Cerebellar nuclear complex (tissue), 1 donor: ENCODE measurements at regions not wholly inside any gene's neighbourhood (a gene's known extent, or its start where the extent isn't known, plus 50 kb on each side); places are given as distances from the start of the nearest gene placed in this dataset.
"Not testable (repeated sequence)": the region's sequence is repeated elsewhere in the genome, so short reads cannot be mapped to it uniquely, and the experiment has no call there.

Source experiments
- DNase-seq, 2 experiments: peaks; one replicate each; lab custom pipeline; 2025; lab: John Stamatoyannopoulos, UW

DNA sequence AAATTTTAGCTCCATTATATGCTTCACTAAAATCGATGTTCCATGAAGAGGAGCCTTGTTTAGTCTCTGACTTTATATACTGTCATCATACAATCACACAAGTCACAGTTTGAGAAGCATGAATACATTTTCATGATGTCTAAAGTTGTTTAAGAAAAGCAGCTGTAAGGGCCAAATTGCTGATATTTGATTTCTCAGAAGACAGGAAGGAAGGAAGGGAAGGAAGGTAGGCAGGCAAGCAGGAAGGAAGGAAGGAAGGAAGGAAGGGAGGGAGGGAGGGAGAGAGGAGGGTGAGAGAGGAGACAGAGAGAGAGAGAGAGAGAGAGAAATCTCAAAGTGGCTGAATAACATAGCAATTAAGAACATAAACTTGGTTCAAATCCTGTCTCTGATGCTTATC lies 153.7 kb downstream of the RTL9 start:
- DNase-seq: no peak

DNA sequence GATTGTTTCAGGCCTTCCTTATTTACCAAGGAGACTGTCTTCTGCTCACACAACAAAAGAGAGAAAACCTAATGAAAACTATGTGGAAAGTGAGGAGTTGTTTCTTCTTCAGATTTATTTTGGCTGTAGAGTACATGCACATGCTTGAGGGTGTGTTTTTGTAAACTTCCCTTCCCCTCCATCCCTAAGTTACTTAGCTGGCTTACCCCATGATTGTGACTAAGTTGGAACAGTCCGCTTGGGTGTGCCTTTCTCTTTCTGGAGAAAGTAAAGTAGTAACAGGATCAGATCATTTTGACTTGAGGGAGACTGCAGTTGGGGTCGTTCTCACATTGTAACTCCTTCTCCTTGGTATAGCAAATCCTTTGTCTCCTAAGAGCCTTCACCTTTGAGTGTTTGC lies 155.9 kb downstream of the RTL9 start:
- DNase-seq: no peak

DNA sequence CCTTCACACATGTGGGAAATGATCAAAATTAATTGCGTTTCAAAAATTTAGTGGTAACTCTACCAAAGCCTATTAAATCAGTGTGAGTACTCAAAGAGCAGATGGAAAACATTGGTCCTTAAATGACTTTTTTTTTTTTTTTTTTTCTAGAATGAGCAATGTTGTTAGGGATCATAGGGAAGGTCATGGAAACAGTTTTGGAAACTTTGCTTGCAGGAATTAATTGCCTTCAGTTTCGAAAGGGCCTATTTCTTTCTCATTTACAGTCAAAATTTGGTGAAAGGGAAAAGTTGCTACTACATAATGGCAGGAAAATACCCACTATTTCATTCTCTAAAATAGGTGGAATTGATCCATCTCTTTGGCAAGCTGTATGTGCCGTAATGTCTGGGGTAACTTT lies 160.9 kb downstream of the RTL9 start:
- no peak for DNase-seq

DNA sequence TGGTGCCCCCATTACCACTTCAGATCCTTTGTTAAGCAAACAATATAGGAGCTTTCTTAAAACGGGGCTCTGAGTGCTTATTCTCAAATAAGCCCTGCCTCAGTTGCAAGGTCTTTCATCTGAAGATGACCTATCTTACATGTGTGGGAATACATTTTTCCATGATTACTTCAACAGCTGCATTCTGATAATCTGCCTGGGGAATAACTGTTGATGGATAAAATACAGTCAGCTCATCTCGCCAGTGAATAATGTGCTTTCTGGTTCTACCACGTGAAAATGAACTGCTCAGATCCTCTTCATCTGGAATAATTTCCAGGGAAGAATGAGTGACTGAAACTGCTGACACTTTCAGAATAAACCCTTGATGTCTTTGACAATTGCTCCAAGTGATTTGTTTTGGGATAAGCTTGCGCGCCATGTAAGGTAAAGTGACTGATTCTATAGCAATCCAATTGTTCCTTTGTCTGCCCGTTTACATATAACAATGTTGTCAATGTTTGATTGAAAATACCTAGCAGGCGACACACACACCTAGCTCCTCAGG lies 161.3 kb downstream of the RTL9 start:
- DNase-seq: no peak

DNA sequence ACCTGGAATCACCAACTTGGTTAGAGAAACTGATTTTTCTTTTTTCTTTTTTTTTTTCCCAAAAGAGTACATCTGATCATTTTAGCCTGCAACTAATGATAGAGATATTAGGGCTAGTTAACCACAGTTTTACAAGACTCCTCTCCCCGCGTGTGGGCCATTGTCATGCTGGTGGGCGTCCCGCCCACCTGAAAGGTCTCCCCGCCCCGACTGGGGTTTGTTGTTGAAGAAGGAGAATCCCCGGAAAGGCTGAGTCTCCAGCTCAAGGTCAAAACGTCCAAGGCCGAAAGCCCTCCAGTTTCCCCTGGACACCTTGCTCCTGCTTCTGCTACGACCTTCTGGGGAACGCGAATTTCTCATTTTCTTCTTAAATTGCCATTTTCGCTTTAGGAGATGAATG lies 162.0 kb downstream of the RTL9 start:
- DNase-seq: not testable (repeated sequence)

GRCh38 chrX:110531873-110532580 lies 173.4 kb downstream of the RTL9 start:
- no peak for DNase-seq

GRCh38 chrX:110532581-110532931 lies 173.9 kb downstream of the RTL9 start:
- DNase-seq: no peak

- DNase-seq: no peak
Observed at GRCh38 chrX:110536816-110537215, 178.2 kb downstream of the RTL9 start.

GRCh38 chrX:110541266-110541665 lies 182.6 kb downstream of the RTL9 start:
- DNase-seq: no peak

- not testable (repeated sequence) for DNase-seq
Observed at GRCh38 chrX:110550854-110551253, 192.2 kb downstream of the RTL9 start.

GRCh38 chrX:110557864-110558263 lies 199.2 kb downstream of the RTL9 start:
- DNase-seq: no peak

DNA sequence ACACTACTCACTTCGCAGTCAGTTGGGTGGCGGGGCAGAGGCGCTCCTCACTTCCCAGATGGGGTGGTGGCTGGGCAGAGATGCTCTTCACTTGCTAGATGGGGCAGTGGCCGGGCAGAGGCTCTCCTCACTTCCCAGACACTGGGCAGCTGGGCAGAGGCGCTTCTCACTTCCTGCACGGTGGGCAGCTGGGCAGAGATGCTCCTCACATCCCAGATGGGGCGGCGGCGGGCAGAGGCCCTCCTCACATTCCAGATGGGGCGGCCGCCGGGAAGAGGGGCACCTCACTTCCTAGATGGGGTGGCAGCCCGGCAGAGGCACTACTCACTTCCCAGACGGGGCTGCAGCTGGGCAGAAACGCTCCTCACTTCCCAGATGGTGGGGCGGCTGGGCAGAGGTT lies 199.8 kb downstream of the RTL9 start:
- no peak for DNase-seq

- DNase-seq: no peak
Observed at GRCh38 chrX:110561034-110561433, 202.4 kb downstream of the RTL9 start.

DNA sequence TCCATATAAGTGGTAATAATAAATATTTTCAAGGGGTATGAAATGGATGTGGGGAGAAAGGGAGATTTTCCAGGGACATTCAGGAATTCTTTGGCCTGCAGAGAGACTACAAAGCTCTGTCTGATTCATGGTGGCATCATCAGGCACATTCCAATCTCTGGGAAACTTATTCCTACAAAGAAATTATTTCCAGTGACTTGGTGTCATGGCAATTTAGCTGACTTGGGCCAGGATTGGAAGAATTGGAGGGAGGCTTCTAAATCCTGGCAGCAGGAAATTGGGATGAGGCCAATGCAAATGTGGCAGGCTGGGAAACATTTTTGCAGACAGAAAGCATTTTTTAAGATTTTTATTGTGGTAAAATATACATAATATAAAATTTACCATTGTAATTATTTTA lies 204.6 kb downstream of the RTL9 start:
- DNase-seq: no peak

DNA sequence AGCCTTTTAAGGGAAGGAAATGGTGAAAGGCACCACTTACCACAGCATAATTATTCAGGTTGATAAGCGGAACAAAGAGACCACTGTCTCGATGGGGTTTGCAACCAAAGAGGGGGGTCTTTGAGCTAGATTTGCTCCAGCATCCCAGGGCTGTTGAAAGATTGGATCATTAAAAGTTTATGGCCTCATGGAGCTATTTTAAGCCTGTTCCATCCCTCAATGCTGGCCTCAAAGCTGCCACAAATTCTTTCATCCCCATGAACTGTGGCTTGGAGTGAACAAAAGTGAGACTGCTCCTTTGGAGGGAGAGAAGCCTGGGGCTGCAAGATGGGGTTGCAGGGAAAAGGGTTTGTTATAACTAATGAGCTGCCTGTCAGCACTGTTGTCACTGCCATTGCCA lies 209.8 kb downstream of the RTL9 start:
- DNase-seq: no peak

GRCh38 chrX:110569506-110569905 lies 210.9 kb downstream of the RTL9 start:
- DNase-seq: no peak

- no peak for DNase-seq
Observed at GRCh38 chrX:110578270-110578669, 217.3 kb downstream of the CHRDL1 start.

DNA sequence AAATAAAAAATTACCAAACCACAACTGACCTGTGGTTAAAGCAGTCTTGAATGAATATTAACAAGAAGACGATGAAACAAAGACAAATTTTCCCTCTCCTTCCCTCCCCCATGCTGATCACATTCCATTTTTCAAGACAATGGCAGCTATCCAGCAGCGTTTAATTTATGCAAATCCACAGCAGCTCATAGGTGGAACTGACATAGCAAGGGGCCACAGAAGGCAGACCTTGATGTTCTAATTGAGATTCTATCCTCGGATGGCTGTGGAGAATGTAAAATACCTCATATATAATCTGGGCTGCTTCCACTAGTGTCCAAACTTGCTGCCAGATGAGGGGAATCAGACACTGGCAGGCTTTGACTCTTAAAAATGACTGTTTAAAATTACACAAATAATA lies 211.5 kb downstream of the CHRDL1 start:
- DNase-seq: no peak

GRCh38 chrX:110588164-110588563 lies 207.5 kb downstream of the CHRDL1 start:
- no peak for DNase-seq

- DNase-seq: no peak
Observed at GRCh38 chrX:110588853-110589252, 206.8 kb downstream of the CHRDL1 start.

DNA sequence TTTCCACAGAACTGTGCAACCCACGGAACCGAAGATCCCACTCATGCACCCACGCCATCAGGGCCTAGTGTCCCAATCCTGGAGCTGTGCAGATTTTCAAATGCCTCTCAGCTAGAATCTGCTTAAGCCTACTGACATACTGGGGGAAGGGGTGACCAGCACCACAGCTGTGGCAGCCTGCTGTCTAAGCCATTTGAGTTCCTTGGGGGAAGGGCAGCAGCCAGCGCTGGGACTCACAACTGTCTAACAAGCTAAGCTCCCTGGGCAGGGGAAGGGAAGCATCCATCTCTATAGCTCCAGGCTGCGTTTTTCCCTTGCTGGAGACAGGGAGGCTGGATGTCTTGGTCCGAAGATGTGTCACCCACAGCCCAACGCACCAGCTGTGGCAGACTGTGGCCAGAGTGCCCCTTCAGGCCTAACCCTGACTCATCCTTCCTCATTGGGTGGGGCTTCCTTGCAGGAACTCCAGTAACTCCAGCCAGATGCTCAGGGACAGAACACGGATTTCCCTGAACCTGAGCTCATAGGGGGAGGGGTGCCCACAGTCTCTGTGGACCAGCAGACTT lies 194.8 kb downstream of the CHRDL1 start:
- no peak for DNase-seq

GRCh38 chrX:110614596-110614995 lies 181.0 kb downstream of the CHRDL1 start:
- DNase-seq: no peak
